Stimulated activated CD8-positive, alpha-beta memory T cell treated with anti-CD3 and anti-CD28 coated beads, Interleukin-4, amount 100 ng/mL, for 1 hour (primary cell): ENCODE measurements at regions not wholly inside any gene's neighbourhood (a gene's known extent, or its start where the extent isn't known, plus 50 kb on each side); places are given as distances from the start of the nearest gene placed in this dataset.

Experiments used
- DNase-seq, 2 donors: peaks; one replicate each; pipeline ENCODE4 v3.0.0-alpha.2; 2020; ENCODE audit warnings: low read depth in 2 of 2, low spot score in 1 of 2

- no peak for DNase-seq
These were observed 152.5 kb upstream of the GLI2 start for GRCh38 chr2:120583121-120583520.

DNA sequence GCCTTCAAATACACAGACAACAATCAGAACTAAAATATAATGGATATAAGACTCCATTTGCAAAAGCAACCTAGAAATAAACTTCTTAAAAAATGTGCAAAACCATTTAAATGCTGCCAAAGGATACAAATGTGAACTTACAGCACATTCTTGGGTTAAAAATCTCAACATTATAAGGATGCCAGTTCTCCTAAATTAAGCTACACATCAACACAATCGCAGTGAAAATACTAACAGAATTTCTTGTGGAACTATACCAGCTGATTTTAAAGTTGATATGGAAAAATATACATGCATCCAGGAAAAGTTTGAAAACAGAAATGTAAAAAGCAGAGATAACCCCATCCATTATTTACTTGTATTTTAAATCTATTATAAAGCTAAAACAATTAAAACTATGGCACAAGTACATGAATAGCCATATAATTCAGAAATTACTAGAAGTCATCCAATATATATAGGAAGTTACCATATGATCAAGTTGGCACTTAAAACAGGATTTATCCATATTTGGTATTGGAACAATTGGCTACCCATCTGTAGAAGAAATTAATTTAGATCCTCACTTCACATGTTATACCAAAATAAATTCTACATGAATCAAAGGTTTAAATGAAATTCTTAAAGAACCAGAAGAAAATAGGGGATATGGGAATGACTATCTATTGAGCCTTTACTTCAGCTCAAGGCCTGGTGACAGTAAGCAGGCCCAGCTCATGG lies 151.7 kb upstream of the GLI2 start:
- no peak for DNase-seq

DNA sequence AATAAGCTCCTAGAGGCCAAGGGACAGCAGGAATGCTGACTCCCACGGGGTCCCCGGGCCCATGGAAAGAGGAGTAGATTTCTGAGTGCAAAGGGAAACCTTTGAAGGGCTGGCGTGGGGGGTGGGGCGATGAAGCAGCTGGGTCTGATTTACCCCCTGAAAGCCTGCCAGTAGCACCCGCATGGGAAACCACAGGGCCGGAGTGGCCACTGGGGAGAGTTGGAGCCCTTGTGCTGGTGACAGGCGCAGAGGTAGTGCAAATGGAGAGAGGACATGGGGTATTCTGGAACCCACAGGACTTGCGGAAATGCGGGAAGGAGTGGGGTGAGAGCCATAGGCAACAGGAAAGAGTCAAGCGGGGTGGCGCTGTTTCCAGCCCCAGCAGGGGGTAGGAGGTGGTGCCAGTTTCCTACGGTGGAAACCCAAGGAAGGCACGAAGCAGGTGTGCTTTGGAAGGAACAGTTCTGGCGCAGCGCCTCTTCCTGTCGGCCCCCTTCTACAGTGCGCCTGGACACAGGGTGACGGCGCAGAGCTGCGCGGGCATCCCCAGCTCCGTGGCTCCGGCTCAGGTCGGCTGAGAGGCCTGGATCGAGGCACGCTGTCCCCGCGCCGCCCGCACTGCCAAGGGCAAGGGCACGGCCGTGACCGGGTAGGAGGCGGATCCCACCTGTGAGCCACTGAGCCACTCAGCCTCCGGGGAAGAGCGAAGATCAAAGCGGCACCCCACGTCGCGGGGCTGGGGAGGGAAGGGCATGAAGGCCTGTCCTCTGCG lies 149.0 kb upstream of the GLI2 start:
- no peak for DNase-seq

- DNase-seq = no peak
These were observed 148.2 kb upstream of the GLI2 start for GRCh38 chr2:120587279-120587996.

- no peak for DNase-seq
These were observed 147.7 kb upstream of the GLI2 start for GRCh38 chr2:120587997-120588336.

DNA sequence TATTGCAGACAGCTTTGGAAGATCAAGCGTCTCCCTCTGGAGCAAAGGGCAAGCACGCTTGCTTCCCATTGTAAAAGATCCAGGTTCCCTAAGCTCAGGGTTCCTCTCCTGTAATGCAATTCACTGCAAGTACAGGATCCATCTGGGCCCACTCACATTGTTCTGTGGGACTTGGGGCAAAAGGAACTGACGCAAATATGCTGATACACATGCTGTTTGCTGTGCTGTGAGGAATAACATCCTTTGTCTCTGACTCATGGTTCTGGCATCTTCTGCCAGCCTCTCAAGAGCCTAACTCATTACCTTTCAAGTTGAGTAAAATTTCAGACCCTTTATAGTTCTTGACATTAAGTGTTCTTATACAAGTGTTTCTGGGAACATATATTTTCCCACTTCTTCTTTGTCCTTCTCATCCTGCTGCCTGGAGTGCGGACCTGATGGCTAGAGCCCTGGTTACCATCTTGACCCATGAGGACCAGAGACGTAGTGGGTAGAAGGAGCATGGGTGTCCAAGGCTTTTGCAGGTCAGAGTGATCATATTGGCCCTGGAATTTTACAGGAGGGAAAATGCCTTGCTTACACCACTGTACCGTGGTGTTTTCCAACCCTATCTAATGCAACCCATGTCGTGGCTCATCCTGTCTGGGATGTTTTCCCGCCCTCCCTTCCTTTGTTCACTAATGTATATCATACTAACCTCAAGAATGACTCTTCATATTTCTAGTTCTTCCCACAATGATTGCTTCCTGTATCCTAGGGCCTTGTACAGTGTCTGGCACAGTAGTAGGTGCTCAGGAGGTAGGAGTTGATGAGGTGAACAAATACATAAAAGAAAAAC lies 145.7 kb upstream of the GLI2 start:
- no peak for DNase-seq

GRCh38 chr2:120590841-120591240 lies 144.8 kb upstream of the GLI2 start:
- no peak for DNase-seq

DNA sequence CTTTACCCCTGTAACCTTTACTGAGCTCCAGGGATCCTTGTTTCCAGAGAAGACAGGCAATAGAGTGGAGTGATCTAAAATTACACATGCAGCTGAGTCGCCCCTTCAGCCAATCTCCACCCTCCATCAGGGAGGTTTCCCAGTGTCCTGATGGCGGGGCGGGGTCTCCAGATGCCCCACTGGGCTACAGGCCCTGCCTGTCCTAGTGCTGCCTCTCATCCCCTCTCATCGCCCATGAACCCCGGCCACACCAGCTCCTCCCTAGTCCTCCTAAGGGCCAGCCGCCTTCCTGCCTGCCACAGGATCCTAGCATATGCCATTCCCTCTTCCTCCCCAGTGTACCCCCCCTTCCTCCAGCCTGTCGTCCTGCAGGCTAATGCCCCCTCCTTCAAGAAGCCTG lies 144.1 kb upstream of the GLI2 start:
- DNase-seq = no peak

GRCh38 chr2:120592084-120592483 lies 143.6 kb upstream of the GLI2 start:
- DNase-seq = no peak

DNA sequence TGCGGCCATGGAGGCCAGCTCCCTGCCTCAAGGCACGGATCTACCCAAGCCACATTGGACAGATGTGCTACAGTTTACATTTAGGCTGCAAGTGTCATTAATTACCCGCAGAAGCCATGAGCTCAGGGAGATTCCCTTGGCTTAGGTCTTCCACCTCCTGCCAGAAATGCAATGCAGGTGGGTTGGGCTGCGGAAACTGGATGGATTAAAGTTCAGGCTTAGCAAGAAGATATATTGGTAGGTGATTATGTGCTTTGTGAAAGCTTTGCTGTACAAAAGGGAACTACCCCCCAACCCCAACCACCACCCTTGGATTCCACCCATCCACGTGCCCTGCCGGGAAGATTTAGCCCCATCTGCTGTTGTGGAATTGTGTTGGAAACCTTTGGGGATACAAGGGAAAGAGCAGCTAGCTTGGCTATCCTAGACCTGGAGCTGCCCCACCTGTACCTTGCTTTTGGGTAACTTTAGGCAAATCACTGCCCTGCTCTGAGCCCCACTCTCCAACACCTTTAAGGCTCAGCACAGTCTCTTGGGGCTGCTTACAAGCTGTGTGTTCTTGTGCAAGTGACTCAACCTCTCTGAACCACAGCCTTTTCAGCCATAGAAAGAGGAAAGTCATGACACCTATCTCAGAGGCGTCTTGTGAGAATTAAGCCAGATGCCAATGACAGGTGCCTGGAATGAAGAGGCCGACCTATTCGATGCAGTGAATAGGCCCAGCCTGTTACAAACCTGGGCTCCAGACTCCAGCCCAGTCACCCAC lies 141.6 kb upstream of the GLI2 start:
- no peak for DNase-seq

- DNase-seq = no peak
These were observed 140.6 kb upstream of the GLI2 start for GRCh38 chr2:120594856-120595685.

GRCh38 chr2:120595739-120596138 lies 139.9 kb upstream of the GLI2 start:
- DNase-seq = no peak

DNA sequence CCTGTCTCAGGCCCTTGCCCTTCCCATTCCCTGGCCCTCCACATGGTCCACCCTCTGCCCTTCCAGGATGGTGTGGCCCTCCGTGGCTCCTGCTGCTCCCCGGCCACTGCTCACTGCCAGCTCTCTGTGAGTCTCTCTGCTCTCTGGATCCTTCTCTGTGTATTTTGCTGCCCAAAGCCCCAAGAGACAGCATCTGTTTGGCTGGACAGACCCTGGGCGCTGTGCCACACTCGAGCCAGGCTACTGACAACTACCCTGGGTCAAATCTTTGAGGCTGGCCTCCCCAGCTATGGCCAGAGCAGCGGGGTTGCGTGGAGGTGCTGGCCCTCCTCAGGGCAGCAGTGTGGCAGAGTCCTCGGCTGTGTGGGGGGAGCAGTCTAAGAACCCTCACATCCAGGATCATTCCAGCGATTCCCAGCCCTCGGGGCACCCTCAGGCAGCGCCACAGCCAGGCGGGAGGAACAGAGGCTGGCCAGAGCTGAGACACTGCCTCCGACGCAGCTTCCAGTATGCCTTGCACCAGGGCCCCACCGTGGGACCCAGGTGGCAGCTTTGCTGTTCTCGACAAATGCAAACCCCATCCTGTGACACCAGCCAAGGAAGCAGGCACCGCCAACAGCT lies 139.4 kb upstream of the GLI2 start:
- DNase-seq = no peak

- DNase-seq = no peak
These were observed 138.6 kb upstream of the GLI2 start for GRCh38 chr2:120596990-120597594.

GRCh38 chr2:120597595-120598193 lies 138.0 kb upstream of the GLI2 start:
- no peak for DNase-seq

DNA sequence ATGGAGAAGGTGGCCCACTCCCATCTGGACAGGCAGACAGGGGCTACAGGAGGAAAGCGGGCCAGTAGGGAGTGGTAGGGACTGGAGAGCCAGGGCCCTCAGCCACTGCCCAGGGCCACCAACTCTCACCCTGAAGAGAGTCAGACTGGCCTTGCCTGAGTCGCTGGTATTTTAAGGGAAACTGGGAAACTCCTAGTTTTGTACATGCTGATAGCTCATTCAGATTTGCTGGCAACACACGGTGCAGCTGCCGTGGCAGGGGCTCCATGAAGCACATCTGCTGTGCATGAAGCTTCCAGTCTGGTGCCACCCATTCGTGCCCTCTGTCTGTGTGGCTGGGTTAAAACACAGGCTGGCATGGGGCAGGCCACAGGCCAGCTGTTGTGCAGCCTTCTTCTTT lies 137.3 kb upstream of the GLI2 start:
- no peak for DNase-seq

DNA sequence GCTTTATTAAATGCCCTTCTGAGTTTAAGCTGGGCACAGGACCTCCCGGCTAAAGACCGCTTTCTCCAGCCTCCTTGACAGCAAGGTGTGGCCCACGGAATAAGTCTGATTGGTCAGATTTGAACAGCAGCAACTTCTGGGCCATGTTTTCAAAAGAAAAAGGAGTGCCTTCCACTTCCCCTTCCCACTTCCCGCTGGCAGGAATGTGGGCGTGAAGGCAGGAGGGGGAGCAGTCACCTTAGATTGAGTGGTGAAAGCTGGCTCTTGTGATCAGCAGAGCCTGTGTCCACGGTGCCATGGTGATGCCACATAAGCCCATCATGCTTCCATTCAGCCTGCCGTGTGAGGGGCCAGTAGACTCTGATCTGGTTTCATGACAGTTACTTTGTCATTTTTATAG lies 136.6 kb upstream of the GLI2 start:
- no peak for DNase-seq

DNA sequence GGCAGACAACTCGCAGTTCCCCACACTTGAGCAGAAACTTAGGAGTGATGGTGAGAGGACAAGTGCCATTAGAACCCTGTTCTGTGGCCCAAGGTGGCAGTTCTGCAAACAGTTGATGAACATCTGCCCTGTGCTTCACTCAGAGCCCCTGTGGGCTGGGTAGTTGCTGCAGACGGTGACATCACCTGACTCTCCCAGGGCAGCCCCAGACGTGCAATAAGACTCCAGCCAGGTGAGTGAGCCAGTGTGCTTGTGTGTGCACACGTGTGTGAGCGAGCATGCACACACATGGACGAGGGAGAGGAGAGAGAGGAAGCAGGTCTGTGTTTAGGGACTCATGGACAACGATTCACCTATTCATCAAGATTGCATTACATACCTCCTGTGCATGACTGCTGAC lies 136.0 kb upstream of the GLI2 start:
- DNase-seq = no peak
